ENCODE measurements at regions not wholly inside any gene's neighbourhood (a gene's known extent, or its start where the extent isn't known, plus 50 kb on each side); places are given as distances from the start of the nearest gene placed in this dataset.

GRCh38 chrX:41031256-41031967 is 53.8 kb upstream of the USP9X start:
- no peak for FAIRE-seq

More at GRCh38 chrX:41031256-41031967, 53.8 kb upstream of the USP9X start:
- peak overlapping the region; percentile 33 for H2BK120ac ChIP-seq (replicated peaks; ENCODE audit: low read depth, low read length)
- no peak overlapping the region for H3K14ac ChIP-seq (ENCODE audit: insufficient read length)
- H2BK5ac ChIP-seq (ENCODE audit: low read depth, low read length) = peak overlapping the region; percentile 66; the same call in 1 of the 2 replicates
- ChIA-PET POLR2A (ENCODE audit: partially characterized antibody) (no interaction called here), CTCF (ENCODE audit: partially characterized antibody) (no interaction called here)
- H3K27me3 ChIP-seq (replicated peaks in 1 of 4; ENCODE audit: control insufficient read depth in 3 of 4, extremely low read depth in 1 of 4, insufficient read depth in 3 of 4, low read length in 3 of 4) = no peaks in the 10 kb centered on the region
- peak overlapping the region; percentile 51 for H2BK20ac ChIP-seq (ENCODE audit: low read length)
- no peak overlapping the region for H3K23ac ChIP-seq (ENCODE audit: insufficient read length)
- no peak overlapping the region; the same call in 1 of the 2 replicates for H3K18ac ChIP-seq (ENCODE audit: extremely low read depth, low read length)
- WGBS, 2 experiments (ENCODE audit: extremely low coverage in 1 of 2, insufficient coverage in 1 of 2, insufficient read length in 1 of 2, insufficient replicate concordance in 2 of 2, low coverage in 1 of 2, low lambda C conversion rate in 2 of 2, missing lambda C conversion rate in 1 of 2) = 96% methylated on average over 8 of the region's 13 CpGs; no CpG with 5 or more reads in 1 of the 2 experiments
- no peaks in the 10 kb centered on the region for H3K23me2 ChIP-seq (ENCODE audit: low read depth, low read length)
- no peak overlapping the region for H3K4ac ChIP-seq (replicated peaks; ENCODE audit: insufficient read length, low read depth, low read length)
- no peak overlapping the region for H3K4me2 ChIP-seq (ENCODE audit: insufficient read depth in 1 of 2, low read depth in 2 of 2, low read length in 2 of 2)
- peak overlapping the region; percentile 87; the same call in 1 of the 2 replicates for H2BK12ac ChIP-seq (ENCODE audit: low read depth, low read length)
- no peak for DNase-seq (ENCODE audit: low read depth in 1 of 2, low spot score in 2 of 2)
- H3K79me1 ChIP-seq (ENCODE audit: low read depth, low read length) = no peaks in the 10 kb centered on the region
- no peak overlapping the region for H3K27ac ChIP-seq (ENCODE audit: low read depth, low read length)
- H4K91ac ChIP-seq (replicated peaks; ENCODE audit: insufficient read length, low read length) = peak overlapping the region; percentile 34
- no peaks in the 10 kb centered on the region for H3K9me3 ChIP-seq (ENCODE audit: insufficient read depth in 2 of 2, low read depth in 1 of 2, low read length in 1 of 2)
- H4K20me1 ChIP-seq (replicated peaks in 1 of 2; ENCODE audit: control insufficient read depth in 1 of 2, insufficient read depth in 2 of 2, low read length in 2 of 2) = no peaks in the 10 kb centered on the region
- no peak for TF ChIP-seq MAFK (IDR thresholded peaks at IDR 0.05; ENCODE audit: low read depth, low read length)
- no peak for TF ChIP-seq SP1 (IDR thresholded peaks at IDR 0.05; ENCODE audit: low read depth, low read length)
- TF ChIP-seq RBBP5 (IDR thresholded peaks at IDR 0.05; ENCODE audit: borderline replicate concordance, low read depth, low read length) = no peak
- no peak for TF ChIP-seq NRF1 (IDR thresholded peaks at IDR 0.05; ENCODE audit: low read depth, low read length)
- no peak overlapping the region for H3K4me3 ChIP-seq (ENCODE audit: extremely low read depth in 1 of 4, insufficient read depth in 2 of 4, low read depth in 3 of 4, low read length in 4 of 4)
- H2AK5ac ChIP-seq (ENCODE audit: low read depth, low read length) = no peak overlapping the region
- H3K36me3 ChIP-seq (ENCODE audit: control insufficient read depth in 2 of 4, insufficient read depth in 4 of 4, low read length in 3 of 4) = no peaks in the 10 kb centered on the region
- no peak overlapping the region for H2BK15ac ChIP-seq (ENCODE audit: low read length)
- H3K79me2 ChIP-seq (ENCODE audit: control insufficient read depth in 1 of 2, insufficient read depth in 2 of 2, low read length in 2 of 2) = peaks cover 0 to 9% of the 10 kb centered on the region in 2 experiments; a peak in 2 of 4 replicates
- no peak overlapping the region for H4K5ac ChIP-seq (ENCODE audit: insufficient read length, low read depth, low read length)
- H3K9ac ChIP-seq (replicated peaks in 1 of 4; ENCODE audit: extremely low read depth in 1 of 4, low read depth in 3 of 4, low read length in 3 of 4) = no peak overlapping the region
- peaks cover 0 to 7% (median 3%) of the 10 kb centered on the region in 4 experiments; a peak in 3 of 7 replicates for H3K4me1 ChIP-seq (replicated peaks in 1 of 4; ENCODE audit: control insufficient read depth in 3 of 4, insufficient read depth in 4 of 4, low read length in 3 of 4)
- no peak overlapping the region for H3K56ac ChIP-seq (replicated peaks; ENCODE audit: insufficient read length, low read depth, low read length)
- H2AFZ ChIP-seq (ENCODE audit: low read length) = no peak overlapping the region
- no peak overlapping the region for H4K8ac ChIP-seq (ENCODE audit: extremely low read depth, insufficient read depth, low read length)

Measured in H1 (cell line).